Left hindlimb (tissue), 1 donor: ENCODE measurements at regions not wholly inside any gene's neighbourhood (a gene's known extent, or its start where the extent isn't known, plus 50 kb on each side); places are given as distances from the start of the nearest gene placed in this dataset.

ENCODE experiments used
- DNase-seq: peaks from one replicate; pipeline ENCODE4 v3.0.0-alpha.2; 2018

GRCh38 chr13:40403509-40404241 is 262.8 kb downstream of the FOXO1 start:
- no peak for DNase-seq

DNA sequence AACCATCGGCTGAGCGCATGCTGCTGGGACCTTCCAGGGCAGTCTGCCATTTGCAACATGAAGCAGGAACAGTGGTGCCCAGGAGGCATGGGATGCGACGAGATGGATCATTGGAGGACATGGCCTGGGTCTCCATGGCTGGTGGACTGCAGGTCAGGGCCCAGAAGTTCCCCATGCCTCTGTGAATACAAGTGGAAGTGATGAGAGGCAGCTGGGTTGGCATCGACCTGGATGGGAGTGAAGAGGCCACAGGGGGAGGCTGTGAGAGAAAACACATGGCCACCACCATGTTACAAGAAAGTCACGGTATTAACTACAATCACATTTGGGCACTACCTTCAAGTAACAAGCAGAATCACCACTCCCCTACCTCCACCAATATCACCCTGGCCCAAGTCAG is 262.0 kb downstream of the FOXO1 start:
- no peak for DNase-seq

- DNase-seq = no peak
These were observed 261.3 kb downstream of the FOXO1 start for GRCh38 chr13:40404967-40405716.

DNA sequence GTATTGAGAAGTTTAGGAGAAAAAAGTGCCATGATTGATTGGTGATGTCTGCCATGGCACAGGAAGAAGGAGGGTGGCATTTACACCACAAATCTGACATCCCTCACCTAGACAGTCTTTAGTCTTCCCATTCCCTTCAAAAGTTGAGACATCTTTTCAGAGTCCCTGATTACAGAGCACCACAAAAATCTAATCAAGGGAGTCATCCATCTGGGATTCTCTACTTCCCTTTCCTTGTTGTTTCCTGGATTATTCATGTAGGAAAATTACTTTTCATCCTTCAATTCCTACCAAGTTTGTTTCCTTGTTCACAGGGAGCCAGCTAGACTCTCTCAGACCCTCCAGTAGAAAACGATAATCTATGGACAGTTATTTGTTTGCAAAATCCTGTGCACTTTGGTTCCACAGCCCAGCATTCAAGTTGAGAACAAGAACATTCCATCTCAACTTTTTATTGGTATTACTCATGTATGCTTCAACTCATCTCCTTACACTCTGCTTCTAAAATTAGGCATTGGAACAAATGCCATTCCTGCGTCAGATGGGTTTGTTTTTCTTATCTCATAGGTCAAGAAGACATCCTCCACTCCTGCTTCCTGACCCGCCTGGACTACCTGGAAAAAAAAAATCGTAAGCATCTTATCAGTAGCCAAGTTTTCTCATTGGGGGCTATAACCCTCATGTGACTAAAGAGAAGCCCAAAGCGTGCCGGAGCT is 259.9 kb downstream of the FOXO1 start:
- DNase-seq = no peak

- no peak for DNase-seq
These were observed 258.9 kb downstream of the FOXO1 start for GRCh38 chr13:40407567-40407966.

DNA sequence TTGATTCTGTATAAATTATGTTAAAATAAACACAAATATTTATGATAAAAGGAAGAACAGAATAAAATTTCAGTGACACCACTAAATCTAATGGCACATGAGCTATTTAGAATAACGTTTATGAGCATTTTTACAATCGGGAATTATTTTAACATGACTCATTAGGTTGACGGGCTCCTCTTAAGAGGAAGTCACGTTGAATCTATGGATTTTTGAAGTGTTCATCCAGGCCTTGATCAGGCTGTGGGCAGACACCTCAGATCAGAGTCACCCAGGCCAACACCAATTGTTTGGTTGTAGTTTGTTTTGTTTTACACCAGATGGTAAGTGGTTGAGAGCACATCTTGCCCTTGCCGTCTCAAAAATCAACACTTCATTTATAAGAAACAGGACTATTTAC is 257.8 kb downstream of the FOXO1 start:
- DNase-seq = no peak

GRCh38 chr13:40409278-40409677 is 257.2 kb downstream of the FOXO1 start:
- no peak for DNase-seq

DNA sequence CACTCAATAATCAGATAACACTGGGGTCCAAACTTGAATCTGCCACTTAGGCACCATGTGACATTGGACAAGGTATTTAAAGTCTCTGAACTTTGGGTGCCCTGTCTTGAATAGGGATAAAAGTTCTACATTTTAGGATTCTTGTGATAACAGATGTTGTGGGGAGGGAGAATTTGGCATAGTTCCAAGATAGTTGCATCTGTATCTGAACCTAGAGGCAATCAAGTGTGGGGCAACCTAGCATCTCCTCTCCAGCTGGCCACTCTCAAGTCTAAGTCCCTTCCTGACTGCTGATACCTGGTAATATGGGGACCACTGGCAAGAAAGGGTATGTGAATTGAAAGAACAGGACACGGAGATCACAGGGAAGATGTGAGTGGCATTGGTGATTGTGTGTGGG is 256.1 kb downstream of the FOXO1 start:
- DNase-seq = no peak

- DNase-seq = no peak
These were observed 246.2 kb downstream of the FOXO1 start for GRCh38 chr13:40420160-40420740.

GRCh38 chr13:40422588-40423235 is 243.7 kb downstream of the FOXO1 start:
- DNase-seq = no peak

GRCh38 chr13:40428354-40428753 is 238.1 kb downstream of the FOXO1 start:
- no peak for DNase-seq

GRCh38 chr13:40429706-40430545 is 236.5 kb downstream of the FOXO1 start:
- DNase-seq = no peak

DNA sequence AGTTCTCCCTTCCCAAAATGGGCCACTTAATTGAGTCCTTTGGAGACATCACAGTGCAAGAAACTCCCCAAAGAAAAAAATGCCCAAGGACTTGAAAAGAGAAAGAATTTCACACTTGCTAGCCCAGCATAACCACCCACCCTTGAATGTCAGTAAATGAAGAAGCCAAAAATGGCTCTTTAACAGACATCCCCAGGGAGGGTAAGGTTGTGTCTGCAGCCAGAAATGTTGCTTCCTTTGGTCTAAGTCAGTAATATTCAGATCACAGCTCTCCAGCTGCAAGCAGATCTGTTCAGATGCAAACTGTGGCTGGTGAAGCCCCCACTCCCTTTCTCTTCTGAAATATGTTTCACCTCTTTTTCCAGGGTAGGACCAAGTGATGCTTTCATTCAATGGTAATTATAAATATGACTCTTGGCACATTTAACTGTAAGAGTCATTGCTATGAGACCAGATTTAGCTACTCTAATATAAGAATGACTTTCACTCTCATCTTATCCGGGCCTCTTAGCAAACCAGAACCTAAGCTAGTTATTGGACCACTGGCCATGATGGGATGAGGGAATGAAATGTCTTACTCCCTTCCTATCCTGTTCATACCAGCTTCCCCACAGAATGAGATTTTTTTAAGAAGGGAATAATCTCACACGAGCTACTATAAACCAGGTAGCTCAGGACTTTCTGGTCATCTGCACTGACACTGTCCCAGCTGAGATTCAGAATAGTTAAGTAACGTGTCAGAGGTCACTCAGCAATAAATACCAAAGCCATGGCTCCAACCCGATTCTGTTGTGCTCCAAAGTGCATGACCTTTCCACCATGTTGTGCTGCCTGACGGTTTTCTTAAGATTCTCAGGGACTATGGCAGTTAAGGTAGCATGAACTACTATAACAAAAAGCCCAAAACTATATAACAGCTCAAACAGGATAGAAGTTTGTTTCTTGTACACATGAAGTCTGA is 234.1 kb downstream of the FOXO1 start:
- DNase-seq = no peak

DNA sequence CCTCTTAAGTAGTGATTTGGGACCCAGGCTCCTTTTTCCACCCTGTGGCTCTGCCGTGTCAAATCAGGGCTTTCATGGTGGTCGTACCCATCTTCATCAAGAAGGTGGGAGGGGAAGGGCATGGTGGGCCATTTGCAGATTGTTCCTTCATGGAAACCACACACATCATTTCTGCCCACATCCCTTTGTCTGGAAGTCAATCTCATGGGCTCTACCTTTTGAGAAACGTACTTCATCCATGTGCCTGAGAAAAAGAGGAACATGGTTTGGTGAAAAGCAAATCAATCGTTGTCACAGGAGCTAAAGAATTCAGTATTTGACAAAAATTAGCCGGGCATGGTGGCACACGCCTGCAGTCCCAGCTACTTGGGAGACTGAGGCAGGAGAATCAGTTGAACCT is 233.4 kb downstream of the FOXO1 start:
- DNase-seq = no peak

- DNase-seq = no peak
These were observed 232.9 kb downstream of the FOXO1 start for GRCh38 chr13:40433577-40433976.

- no peak for DNase-seq
These were observed 231.7 kb downstream of the FOXO1 start for GRCh38 chr13:40434516-40435397.

GRCh38 chr13:40438022-40438680 is 228.3 kb downstream of the FOXO1 start:
- no peak for DNase-seq

DNA sequence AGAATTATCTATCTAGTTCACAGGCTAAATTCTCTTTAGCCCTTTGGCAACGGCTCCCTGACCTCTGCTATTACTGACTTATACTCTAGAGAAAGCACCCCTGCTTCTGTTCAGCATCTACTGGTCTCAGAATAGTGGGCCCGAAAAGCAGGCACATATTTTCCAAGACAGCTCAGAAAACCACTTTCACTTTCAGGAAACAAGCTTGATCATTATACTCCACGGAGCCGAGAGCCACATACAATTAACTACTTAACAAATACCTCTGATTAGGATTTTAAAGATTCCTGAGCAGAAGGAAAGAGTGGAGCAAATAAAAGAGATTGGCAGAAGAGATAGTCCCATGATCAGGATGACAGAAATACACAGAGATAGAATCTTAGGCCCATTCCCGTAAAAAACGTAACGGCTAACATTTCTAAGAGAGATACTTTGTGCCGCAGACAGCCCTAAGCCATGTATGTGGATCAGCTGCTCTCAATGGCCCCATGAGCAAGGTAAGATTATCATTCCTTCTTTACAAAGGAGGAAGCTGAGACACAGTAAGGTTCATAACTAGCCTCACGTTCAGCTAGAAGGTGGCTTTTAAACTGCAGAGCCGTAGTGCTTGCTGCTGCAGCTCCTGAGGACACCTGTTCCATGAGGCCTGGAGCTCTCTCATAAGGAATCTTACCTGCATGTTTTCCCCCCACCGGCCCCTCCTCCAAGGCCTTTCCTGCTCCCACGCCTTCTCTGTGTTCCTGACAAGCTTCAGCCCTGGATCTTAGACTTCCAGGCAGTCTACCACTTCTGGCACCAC is 227.2 kb downstream of the FOXO1 start:
- DNase-seq = no peak
